AG08395 (cell line): ENCODE measurements at regions not wholly inside any gene's neighbourhood (a gene's known extent, or its start where the extent isn't known, plus 50 kb on each side); places are given as distances from the start of the nearest gene placed in this dataset.

Experiments used
- DNase-seq: peaks from one replicate; pipeline ENCODE4 v3.0.0; 2012; ENCODE audit warnings: mixed read lengths, low spot score

GRCh38 chr17:77887110-77887463 is 71.4 kb upstream of the TNRC6C start:
- no peak for DNase-seq

GRCh38 chr17:77887464-77888241 is 70.8 kb upstream of the TNRC6C start:
- DNase-seq: peak; percentile 79

GRCh38 chr17:77888242-77889134 is 70.0 kb upstream of the TNRC6C start:
- no peak for DNase-seq

DNA sequence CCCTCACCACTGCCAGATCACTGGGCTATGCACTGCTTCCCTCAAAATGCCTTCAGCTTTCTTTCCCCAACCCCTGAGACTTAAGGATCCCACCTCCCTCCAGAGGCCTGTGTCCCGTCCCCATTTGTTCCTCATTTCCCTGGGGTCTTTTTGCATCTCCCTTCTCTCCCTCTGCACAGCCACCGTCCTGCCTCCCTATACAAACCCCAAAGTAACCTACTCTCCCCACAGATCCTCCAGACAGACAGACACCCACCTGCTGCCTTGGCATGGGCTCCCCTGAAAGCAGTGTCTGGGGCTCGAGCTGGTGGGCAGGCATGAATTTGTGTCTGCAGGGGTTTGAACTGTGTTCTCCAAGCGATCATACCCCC is 69.4 kb upstream of the TNRC6C start:
- DNase-seq: no peak

- DNase-seq: no peak
Observed at GRCh38 chr17:77889866-77890760, 68.4 kb upstream of the TNRC6C start.

- DNase-seq: no peak
Observed at GRCh38 chr17:77890771-77891170, 67.7 kb upstream of the TNRC6C start.

DNA sequence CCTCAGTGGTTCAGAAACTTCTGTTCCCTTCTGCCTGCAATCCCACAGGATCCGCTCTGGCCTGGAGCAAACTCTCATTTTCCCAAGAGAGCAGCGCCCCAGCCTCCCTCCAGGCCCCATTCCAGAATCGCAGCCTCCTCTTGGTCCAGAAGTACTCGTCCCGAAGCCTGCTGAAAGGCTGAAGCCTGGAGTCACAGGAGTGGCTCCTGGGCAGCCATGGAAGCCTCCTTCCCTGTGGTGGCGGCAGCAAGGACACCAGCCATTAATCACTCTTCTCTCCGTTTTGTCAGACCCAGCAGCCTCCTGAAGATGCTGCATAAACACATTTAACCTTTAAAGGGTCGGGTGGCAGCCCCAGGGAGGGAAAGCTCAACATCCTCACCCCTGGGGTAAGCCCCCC is 66.9 kb upstream of the TNRC6C start:
- DNase-seq: no peak

DNA sequence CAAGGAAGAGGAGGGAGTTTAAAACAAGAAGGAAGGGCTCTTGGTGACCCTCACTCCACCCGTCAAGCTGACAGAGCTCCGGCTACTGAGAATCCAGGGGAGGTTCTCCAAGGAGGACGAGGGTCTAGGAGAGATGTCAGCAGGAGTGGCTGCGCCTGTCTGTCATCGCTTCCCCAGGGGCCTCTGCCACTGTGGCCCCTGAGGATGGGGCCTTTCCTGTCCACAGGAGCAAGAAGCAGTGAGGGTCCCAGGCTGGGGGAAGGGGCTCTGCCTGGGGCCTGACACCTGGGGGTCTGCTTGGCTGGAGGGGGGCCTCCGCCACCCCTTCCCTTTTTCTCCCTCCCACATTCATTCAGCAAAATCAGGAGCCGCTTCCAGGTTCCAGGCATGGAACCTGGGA is 66.5 kb upstream of the TNRC6C start:
- no peak for DNase-seq

GRCh38 chr17:77892469-77893143 is 65.9 kb upstream of the TNRC6C start:
- DNase-seq: no peak

- DNase-seq: no peak
Observed at GRCh38 chr17:77893144-77894044, 65.1 kb upstream of the TNRC6C start.

DNA sequence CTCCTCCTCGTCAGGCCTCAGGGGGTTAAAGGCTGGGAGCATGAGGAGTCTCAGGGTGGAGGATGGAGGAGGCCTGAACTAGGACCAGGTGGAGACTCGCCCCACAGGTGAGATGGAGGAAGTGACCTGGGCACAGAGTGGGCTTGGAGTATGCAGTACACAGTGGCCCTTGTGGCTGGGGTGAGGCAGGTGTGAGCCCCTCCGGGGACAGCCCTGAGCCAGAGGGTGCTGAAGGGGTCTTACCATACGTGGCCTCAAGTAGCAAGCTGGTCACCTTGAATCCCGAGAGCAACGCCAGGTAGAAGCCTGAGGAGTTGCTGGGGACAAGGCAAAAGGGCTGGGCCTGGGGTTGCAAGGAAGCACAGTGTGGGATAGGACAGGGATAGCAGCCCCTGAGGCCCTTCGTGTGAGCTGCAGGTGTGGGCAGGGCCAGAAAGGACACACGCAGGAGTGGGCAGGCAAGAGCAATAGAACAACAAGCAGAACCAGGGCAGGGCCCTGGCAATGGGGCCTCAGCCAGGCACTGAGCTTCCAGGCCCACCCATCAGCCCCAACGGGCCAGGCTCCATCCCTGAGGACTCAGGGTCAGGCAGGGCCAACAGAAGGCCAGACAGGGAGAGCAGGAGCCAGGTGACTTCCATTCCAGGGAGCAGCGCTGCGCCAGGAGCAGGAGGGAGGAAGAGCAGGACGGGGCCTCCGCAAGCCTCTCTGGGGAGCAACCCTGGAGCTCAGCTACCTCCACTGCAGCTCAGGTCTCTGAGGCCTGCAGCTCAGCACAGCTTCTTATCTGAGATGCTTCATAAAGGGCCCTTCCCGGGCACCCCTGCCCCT is 64.2 kb upstream of the TNRC6C start:
- no peak for DNase-seq

DNA sequence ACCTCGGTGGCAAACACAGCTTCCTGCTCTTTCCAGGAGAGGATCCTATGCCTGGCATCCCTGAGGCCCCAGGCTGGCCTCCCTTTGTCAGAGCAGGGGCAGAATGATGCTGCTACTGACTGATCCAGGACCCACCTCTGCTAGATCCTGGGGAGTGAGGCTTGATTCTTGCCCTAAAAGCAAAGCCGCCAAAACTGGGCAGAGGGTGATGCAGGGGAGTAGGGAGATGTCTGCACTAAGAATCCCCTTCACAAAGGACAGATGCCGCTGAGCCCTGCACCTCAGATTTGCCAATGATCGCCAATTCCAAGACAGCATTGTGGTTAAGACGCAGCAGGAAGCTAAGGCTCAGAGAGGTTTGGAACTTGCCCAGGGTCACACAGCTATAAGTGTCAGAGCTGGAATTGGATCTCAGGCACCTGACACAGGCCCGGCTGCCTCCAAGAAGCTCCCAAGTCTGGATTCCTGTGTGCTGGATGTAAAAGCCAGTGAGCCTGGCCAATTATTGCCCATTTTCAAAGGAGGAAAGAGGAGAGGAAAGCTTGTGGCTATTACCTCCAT is 60.7 kb upstream of the TNRC6C start:
- DNase-seq: no peak

GRCh38 chr17:77898521-77899434 is 59.7 kb upstream of the TNRC6C start:
- DNase-seq: no peak

DNA sequence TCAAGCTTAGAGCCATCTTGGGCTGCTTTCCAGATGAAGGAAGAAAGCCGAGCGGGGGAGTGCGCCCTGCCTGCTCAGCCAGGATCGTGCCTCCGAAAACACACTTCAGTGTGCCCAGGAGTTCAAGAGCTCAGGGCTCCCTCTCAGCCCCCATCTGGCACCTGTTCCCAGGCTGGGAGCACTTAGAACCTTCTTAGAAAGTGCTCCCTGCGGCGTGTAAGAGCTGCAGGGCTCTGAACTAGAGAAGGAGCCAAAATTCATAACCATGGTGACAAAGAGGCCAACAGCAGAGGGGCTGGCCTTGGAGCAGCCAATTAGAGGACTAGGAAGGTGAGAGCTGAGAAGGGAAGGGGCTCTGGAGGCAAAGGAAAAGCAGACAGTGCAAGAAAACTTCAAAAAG is 59.0 kb upstream of the TNRC6C start:
- DNase-seq: no peak

DNA sequence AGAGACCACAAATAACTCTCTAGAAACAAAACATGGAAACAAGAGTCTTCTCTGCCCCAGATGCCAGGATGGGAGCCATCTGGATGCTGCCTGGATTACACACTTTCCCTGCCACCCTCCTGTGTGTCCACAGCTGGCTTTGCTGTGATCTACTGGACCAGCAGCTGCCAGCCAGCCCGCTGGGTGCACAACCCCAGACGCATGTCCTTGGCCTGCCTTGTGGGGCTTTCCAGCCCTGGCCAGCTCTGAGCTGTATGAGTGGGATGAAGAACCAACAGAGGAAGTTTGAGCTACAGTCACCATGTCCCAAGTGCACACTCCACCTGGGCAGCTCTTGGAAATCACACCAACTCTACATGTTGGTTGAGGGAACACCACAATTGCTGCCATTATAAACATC is 57.0 kb upstream of the TNRC6C start:
- DNase-seq: no peak

GRCh38 chr17:77905266-77905665 is 53.2 kb upstream of the TNRC6C start:
- DNase-seq: no peak

- no peak for DNase-seq
Observed at GRCh38 chr17:77905766-77906165, 52.7 kb upstream of the TNRC6C start.

GRCh38 chr17:77906377-77906871 is 52.1 kb upstream of the TNRC6C start:
- DNase-seq: no peak
